HuH-7.5 (cell line): ENCODE measurements at regions not wholly inside any gene's neighbourhood (a gene's known extent, or its start where the extent isn't known, plus 50 kb on each side); places are given as distances from the start of the nearest gene placed in this dataset.

Experiments
- DNase-seq: peaks from one replicate; pipeline ENCODE4 v3.0.0; 2011; ENCODE audit warnings: low spot score

DNA sequence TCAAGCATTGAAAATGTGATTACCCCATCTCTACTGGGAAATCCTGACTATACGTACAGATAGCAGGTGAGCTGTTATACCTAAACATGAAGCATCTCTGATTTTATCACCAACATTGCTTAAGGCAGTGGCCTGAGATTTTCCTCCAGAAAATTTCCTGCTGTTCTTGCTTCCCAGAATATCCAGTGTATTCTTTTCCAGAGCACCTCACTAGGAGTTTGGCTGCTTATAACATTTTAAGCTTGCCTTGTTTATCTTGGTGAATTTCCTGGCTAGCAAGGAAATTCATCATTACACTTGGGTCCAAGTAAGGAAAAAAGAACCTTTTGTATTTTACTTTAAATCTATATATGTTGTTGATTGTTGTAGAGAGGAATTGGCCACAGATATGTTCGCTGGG is 73.0 kb upstream of the CLCN4 start:
- DNase-seq: no peak

DNA sequence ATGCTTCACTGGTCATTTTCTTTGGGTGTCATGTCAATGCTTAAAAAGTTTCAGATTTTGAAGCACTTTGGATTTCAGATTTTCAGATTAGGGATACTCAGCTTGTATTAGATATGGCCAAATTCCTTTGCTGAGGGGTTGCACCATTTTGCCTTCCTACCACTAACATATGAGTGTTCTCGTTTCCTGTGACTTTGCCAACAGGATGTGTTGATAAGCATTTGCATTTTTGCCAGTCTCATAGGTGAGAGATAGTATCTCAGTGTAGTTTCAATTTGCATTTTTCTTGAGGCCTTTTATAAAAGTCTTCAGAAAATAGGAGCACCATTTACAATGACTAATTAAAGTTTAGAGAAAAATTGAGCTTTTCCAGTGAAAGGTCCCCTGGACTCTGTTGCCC is 71.6 kb upstream of the CLCN4 start:
- no peak for DNase-seq

DNA sequence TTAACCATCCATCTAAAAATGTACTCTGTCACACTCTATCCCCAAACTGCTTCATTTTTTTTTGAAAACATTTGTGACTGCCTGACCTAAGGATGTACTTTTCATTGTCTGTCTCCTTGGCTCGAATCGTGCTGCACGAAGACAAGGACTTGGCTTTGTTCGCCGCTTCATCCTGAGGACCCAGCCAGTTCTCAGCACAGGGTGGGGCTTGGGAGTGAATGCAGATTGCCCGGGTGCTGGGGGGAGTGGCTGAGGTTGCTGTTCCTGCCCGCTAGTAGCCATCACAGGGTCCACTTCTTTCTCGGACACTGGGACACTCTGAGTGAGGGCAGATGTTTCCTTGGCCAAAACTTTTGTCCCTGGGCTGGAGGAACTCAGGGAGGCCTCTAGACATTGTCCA is 70.1 kb upstream of the CLCN4 start:
- no peak for DNase-seq

- no peak for DNase-seq
Observed at GRCh38 chrX:10087391-10087790, 69.4 kb upstream of the CLCN4 start.

DNA sequence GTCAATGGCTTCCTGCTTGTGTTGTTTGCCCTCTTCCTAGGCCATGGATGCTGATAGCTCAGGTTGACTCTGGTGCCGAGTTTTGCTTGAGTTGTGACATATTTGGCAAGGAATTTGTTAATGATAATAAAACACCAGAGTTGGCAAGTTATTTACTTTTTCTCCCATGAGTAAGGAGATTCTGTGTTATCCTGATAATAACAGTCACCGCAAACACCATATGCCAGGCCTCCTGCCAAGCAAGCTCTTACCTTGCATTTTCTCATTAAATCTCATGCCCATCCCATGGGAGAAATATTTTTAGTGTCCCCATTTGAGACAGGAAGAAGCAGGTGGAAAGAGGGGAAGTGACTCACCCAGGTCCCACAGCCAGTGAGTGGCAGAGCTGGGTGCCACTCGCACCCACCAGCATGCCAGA is 67.4 kb upstream of the CLCN4 start:
- DNase-seq: no peak

DNA sequence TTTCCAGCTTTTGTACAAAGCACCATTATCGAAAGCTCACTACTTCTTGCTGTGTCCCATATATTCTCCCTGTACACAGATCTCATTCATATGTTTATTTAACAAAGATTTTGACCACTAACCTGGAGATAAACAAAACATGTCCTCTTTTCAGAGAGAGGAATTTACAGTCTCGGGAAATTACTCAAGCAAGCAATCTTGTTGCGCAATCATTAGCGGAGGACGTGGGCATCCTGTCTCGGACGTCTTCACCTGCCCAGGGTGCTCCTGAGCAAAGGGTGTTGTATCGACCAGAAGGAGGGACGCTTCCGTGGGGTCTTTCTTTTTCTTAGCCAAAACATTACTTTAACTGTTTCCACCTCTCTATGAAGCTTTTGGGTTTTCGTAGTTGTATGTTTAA is 66.5 kb upstream of the CLCN4 start:
- DNase-seq: no peak

- DNase-seq: no peak
Observed at GRCh38 chrX:10095246-10095645, 61.5 kb upstream of the CLCN4 start.

GRCh38 chrX:10095698-10096432 is 60.9 kb upstream of the CLCN4 start:
- DNase-seq: no peak

DNA sequence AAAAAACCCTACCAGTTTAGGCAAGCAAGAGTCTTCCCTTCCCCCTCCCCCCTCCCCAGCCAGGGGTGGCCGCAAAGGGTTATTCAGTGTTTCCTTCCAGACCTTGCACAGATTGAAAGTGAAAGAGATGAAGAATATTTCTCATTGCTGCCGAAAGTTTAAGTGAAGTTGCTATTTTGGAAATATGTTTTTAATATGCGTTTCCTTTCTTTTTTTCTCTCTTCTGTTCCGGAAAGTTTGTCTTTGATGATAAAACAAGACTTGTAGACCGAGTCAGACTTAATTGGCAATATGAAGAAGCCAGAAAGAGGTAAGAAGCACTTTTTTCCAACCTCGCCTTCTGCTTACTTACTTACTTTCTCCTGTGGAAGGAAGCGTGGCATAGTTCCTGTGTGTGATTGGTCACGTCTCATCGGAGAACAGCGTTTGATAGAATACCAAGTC is 58.5 kb upstream of the CLCN4 start:
- no peak for DNase-seq

DNA sequence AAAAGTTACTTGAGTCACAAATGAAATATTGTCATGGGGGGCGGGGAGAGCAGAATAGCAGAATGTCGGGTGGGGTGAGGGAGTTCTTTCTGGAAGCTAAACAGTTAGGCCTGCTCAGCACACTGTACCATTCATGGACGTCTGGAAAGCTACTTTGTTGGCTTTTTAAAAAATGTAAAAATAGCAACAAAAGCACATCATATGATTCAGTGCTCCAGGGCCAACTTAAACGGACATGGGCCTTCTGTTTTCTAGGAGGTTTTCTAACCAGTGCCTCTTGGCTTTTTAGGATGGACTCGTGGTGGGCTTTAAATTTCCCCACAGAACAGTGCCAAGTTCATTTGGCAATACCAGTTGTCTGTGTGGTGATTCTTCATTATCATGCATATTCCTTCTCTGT is 57.4 kb upstream of the CLCN4 start:
- no peak for DNase-seq

- DNase-seq: peak; percentile 74
Observed at GRCh38 chrX:10101269-10101668, 55.5 kb upstream of the CLCN4 start.

GRCh38 chrX:10102046-10102704 is 54.6 kb upstream of the CLCN4 start:
- no peak for DNase-seq

DNA sequence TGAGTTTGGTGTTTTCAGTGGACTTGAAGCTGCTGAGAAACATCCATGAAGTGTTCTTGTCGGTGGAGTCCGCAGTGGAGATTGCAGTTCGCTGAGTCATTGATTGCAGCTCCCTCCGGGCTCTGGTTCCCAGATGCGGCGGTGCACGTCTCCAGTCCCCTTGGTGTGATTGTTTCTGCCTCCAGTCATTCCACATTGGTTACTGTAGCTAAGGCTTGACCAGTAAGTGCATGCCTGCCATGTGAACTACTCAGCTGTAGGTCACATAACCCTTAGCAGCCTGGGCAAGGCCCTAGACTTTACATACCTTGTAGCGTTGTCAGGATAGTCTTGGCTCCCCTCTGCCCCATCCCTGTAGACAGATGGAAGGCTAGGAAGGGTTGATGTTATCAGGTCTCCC is 53.8 kb upstream of the CLCN4 start:
- DNase-seq: no peak

DNA sequence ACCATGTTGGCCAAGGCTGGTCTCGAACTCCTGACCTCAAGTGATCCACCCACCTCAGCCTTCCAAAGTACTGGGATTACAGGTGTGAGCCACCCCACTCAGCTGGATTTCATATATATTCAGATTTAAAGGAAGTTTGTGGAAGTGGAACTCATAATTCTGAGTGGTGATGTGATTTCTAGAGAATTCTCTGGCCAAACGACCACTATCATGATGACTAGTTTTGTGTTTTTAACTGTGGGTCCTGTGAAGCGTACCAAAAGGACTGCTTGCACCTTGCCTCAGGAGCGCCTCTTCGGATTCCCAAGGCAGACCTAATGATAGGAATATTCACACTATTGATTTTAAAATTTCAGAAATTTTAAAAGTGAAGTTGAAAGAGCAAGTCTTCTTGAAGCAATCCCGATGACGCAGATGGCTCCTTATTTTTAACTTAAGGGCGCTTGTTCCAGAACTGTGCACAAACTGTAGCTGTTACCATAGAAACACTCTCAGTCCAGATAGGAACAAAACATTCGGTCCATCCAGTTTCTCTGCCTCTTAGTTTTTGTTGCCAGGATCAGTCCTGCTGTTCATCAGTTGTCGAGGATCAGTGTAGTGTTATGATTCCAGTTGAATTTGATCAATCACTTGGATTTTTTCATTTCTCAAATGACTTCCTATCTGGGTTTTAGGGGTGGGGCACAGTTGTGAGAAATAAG is 51.7 kb upstream of the CLCN4 start:
- DNase-seq: no peak

DNA sequence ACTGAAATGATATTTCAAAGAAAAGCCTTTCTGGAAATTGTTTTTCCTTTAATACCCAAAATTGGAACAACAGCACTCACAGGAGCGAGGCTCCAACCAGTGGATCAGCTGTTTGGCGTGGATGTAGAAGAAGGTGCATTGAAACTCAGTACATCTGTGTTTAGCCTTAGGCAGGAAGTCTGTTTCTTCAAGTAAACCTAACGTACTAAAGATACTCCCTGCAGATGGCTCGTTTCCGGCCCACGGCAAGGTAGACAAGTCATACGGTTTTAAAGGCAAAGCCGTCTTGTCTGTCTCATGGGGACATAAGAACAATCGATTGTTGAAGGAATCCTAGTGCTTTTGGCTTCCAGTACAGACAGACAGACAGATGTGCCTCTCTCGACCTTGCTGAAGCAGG is 50.0 kb upstream of the CLCN4 start:
- DNase-seq: no peak
